GM21515 (cell line): ENCODE measurements at regions not wholly inside any gene's neighbourhood (a gene's known extent, or its start where the extent isn't known, plus 50 kb on each side); places are given as distances from the start of the nearest gene placed in this dataset.

Experiments used
- ATAC-seq: cut with Tn5 transposase; IDR thresholded peaks from one replicate; pipeline ENCODE4 v1.9.1; 2021; ENCODE audit not compliant: unreplicated experiment

DNA sequence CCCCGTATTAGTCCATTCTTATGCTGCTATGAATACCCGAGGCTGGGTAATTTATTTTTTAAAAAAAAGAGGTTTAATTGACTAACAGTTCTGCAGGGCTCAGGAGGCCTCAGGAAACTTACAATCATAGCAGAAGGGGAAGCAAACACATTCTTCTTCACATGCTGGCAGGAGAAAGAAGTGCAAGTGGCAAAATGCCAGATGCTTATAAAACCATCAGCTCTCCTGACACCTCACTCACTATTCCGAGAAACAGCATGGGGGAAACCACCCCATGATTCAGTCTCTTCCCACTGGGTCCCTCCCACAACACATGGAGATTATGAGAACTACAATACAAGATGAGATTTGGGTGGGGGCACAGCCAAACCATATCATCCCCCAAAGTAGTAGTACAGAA lies 2148.5 kb upstream of the PIK3C3 start:
- no peak for ATAC-seq

DNA sequence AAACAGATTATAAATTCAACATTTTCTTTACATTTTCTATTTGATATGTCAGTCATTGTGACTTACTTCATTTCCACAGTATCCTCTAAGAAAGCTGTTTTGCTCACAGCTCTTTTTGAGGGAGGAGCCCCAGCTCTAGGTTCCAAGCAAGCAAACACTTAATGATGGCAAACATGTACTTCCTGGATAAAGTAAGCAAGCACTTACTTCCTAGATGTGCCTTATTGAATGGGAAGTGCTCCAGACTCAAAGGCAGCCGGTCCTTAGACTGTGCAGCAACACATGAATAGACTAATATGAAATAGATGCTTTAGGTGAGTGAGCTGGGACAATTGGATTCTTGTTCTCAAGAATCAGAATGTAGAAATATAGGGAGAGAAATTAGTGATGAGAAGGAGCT lies 2149.8 kb upstream of the PIK3C3 start:
- no peak for ATAC-seq

DNA sequence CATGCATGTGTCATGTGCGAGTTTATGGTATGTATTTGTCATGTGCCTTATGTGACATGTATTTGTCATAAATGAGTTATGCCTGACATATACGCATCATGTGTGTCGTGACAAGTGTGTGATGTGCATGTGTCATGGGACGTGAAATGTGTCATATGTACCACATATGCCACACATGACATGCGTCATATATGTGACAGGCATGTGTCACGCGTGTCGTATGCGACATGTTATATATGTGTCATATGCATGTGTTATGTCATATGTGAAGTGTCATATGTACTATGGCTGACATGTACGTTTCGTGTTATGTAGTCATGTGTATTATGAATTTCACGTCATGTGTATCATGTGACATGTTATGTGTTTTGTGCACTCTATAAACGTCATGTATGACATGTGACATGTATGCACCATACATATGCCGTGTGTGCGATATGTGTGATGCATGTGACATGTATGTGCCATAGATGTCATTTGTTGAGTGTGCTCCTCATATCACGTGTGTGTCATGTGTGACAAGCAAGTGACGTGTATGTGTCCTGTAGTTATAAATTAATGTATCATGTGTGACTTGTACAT lies 2152.3 kb upstream of the PIK3C3 start:
- no peak for ATAC-seq

DNA sequence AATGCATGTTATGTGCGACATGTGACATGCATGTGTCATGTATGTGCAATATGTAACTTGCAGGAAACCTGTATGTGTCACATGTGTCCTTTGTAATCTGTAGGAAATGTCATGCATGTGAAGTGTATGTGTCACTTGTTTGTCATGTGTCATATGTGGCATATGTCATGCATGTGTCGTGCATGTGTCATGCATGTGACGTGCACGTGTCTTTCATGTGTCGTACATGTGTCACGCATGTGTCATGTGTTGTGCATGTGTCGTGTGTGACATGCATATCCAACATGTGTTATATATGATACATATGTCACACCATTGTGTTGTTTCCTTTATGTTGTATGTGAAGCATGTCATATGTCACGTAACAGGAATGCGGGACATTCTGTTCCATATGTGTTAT lies 2153.2 kb upstream of the PIK3C3 start:
- no peak for ATAC-seq

DNA sequence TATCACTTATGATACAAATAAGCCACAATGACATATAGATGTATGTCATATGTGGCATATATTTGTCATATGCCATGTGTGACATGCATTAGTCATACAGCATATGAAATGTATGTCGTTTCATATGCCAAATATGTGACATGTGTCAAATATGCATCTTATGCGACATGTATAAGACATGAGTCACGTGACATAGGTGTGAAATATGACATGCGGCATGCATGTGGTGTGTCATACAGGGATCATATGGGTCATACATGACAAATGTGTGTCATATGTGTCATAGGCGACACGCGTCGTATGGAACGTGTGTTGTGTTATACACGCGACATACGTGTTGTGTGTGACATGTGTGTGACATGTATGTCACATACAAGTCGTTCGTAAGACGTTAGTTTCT lies 2154.0 kb upstream of the PIK3C3 start:
- ATAC-seq, result no peak

DNA sequence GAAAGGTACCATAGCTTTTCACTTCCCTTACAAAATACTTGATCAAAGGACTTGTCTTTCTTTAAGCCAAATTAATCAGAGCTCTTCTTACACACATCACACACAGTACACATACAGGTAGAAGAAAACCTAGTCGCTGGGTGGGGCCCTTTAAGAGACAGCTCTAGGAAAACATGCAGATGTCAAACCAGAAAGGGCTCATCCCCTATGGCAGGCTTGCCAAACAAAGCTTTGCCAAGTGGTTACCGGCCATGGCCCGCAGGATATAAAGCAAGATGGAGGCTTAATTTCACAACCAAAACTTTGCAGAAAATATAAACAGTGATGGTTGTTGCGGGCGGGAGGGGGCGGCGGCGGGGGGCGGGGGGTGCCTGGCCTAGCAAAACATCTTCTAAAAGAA lies 2156.0 kb upstream of the PIK3C3 start:
- no peak for ATAC-seq

DNA sequence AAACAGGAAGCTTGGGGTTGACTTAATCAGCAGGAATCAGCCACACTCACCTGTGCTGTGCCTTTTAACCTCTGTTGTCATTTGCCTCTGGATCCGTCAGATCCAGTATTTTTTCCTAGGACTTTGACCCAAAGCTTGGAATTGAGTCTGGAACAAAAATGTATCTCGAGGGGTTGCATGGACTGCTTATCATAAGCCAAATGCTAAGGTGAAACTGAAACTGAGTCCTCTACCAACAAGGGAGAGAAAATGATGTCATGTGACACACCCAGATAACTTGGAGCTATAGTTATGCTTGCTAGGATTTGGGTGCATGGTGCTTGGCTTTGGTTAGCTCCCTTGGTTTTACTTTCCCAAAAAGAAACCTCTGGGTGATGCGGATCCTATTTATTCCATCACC lies 2158.6 kb upstream of the PIK3C3 start:
- ATAC-seq, result no peak

DNA sequence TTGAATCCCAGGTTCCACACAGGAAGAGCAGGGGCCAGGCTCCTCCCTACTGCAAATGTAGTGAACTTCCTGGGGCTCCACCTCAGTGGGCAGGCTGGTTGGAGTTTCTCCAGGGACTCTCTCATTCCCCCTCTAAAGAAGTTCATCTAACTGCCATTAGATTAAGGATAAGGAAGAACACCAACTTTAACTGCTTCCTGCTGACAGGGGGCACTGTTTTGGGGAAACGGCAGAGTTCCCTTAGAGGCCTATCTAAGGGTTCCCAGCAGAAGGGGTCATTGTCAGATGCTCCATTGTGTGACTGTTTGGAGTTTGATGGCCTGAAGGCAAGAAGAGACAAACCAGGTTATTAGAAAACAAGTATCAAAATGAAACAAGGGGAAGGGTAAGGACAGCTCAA lies 2159.7 kb upstream of the PIK3C3 start:
- no peak for ATAC-seq

DNA sequence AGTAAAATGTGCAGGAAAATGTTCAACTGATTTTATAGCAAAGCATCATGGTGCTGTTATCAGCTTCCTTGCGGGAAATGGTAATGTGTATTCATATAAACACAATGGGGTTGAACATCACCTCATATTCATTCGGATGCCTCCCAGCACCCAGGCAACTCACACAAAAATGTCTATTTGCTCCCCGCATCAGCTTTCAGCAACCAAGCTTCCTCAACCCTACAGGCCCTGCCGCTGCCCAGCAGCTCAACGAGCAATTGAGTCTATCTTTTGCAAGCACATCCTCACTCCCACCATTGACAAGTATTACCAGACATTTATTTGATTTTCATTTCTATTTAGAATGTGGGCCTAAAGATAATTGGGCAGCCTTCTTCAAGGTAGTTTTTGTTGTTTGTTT lies 2161.4 kb upstream of the PIK3C3 start:
- ATAC-seq, result no peak

DNA sequence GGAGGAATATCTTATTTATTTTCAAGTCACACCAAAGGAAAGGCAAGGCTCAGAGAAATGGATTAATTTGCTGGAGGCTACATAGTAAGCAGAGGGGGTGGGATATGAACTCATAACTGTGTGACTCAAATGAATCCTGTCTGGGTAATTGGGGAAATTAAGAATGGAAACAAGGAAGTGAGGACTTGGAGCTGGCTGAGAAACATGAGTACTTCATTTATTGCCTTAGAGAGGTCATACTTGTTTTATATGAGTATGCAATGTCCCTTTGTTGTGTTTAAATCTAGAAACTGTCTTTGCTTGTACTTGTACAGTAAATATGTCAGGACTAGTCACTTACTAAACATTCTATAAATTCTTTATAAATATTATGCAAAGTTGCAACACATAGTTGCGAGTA lies 2166.7 kb upstream of the PIK3C3 start:
- no peak for ATAC-seq

DNA sequence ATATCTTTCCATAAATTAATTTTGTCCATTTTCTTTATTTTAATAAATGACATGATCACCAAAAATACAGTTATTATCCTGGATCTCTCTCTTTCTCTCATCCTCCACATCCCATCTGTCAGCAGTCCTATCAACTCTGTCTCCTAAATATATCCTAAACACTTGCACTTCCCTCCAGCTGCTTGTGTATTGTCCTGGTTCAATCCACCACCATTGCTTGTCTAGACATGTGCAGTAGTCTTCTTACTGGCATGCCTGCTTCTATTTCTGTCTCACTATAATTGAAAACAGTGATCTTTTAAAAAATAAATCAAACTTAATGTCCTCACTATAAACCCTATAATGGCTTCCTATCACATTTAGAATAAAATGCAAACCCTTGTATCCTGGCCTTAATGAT lies 2168.6 kb upstream of the PIK3C3 start:
- no peak for ATAC-seq

DNA sequence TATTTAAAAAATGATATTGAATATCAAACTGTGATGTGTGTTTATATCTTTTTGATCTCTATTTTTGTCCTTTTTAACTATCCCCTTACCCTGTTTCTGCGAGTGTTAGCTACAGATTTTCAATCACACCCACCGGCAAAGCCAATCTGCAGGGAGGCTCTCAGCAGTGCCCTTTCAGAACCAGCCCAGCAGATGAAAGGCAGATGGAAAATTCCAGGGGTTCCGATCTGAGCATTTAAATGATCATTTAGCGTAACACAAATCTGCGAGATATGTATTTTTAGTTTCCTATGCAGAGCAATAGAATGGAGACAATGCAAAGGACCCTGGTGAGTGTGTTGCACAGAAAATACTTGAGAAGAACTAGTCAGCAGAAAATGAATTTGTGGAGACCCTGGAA lies 2170.5 kb upstream of the PIK3C3 start:
- ATAC-seq, result no peak

DNA sequence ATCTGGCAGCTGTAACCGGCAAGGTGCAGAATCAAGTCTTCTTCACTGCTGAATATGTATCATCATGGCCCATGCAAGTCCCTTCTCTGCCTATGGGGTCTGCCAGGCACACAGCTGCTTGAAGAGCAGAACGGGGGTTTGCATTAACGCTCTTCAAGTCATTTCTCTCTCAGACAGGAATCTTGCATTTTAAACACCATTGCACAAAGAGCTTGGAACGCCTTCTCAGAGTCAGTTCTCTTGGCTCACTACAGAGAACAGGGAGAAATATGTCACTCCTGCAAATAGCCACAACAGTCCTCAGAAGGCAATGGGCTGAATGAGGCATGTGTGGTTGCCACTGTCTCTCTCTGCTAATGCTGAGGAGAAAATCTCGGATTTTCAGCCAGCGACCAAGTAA lies 2173.5 kb upstream of the PIK3C3 start:
- ATAC-seq, result no peak

DNA sequence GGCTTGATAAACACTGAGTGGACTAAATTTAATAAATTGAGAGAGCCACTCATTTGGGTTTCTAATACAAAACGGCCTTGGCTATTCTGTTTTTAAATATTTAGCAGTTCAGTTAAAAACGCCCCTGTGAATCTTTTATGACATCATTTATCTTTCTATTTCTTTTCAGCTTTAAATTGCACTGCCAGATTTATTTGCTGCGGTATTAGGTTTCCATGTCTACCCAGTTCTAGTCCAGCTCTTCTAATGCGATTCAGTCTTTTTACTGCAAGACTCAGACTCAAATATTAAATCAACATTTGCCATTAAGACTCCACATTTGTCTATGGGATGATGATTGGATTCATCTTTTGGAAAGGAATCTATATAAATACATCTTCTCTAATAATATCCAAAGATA lies 2174.3 kb upstream of the PIK3C3 start:
- ATAC-seq, result no peak

DNA sequence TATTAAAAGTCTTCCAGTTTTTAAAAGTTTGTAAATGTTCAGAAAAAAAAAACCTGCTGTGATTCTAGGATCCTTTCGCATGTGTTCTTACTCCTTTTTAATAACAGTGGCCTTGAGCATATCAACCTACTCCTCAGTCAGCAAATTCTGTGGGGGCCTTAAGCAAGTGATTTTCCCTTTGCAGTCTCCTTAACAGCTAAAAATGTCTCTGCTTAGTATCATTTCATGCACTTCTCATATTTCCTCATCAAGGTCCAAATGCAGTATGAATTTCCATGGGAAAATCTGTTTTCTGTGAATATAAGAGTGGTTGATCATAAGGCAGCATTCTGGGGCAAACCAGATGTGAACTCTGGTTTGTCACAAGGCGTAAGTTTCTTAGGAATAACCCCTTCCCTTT lies 2175.1 kb upstream of the PIK3C3 start:
- ATAC-seq, result no peak

DNA sequence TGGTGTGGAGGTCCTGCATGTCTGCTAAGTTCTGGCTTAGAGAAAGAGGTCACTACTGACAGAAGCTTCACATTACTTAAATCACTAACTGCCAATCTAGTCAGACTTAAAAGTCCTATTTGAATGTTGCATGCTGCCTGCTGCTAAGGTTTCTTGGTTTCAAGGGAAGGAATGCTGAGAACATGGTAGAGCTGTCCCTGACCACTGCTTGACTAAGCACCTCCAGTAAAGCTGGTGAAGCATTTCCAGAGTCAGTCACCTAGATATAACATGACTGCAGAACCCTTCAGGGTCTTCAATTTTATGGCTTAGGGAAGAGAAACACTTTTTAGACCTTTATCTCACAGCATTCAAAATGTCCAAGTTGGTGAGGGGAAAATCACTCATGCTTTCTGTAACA lies 2178.3 kb upstream of the PIK3C3 start:
- no peak for ATAC-seq

DNA sequence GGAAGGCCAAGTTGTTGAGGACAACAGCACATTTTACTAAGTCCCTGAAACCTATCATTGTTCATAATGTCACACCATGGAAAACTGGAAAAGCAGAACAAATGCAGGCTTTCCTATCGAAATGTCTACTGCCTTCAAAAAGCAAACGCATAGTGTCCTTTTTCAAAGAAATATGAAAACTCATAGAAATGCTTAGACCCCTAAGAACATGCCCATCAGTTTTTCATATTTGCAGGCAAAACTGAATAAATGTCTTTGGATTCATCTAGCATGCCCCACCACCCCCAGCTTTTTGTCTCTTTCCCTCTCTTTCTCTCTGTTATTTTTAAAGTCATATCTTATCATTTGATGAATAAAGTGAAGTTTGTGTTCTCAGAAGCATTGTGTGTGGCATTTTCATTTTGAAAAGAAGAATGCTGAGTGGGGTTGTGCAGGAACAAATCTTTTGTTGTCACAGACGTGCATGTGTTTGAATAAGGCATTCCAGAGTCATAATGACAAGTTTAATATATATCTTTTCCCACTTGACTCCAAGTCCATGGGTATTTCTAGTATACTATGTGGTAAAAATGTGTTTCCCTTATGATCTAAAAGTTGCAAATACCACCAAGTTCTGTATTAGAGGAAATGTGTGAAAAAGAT lies 2180.0 kb upstream of the PIK3C3 start:
- no peak for ATAC-seq

DNA sequence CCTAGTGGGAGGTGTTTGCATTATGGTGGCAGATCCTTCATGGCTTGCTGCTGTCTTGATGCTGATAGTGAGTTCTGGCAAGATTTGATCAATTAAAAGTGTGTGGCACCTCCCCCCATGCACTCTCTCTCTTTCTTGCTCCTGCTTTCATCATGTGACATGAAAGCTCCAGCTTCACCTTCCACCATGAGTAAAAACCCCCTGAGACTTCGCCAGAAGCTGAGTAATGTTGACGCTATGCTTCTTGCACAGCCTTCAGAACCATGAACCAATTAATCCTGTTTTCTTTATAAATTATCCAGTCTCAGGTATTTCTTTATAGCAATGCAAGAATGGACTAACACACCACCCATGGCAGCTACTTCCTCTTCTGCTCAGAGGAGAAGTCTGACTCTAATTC lies 2181.4 kb upstream of the PIK3C3 start:
- no peak for ATAC-seq

DNA sequence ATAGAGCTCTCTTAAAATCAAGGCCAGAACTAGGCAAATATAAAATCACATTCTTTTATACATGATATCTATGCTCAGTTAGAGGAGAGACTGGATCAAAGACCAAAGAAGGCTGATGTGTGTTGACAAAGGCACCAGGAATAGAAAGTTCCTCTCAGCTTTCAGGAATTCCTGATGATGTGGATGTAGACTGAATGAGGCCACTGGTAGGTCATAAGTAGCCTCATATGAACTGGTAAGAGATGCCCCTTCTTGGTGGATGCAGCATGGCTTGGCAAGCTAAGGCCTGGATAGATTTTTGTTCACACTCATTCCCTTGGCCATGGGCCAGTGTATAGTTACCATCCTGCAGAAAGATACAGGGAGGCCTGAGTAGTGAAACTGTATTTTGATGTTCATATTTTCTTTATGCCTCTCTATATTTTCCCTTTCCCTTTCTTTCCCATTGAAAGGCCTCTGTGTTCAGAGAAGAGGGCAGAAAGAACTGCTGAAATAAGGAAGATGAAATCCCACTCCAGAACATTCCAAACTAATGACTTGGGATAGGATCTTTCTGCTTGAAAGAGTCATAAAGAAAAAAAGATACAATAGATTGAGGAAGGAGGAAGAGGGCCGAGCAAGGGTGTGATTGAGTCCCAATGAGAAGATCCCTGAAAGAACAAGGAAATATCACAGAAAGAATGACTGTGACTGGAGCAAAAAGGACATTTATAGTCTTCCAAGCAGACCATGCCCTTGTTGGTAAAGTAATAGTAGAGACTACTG lies 2182.7 kb upstream of the PIK3C3 start:
- no peak for ATAC-seq

DNA sequence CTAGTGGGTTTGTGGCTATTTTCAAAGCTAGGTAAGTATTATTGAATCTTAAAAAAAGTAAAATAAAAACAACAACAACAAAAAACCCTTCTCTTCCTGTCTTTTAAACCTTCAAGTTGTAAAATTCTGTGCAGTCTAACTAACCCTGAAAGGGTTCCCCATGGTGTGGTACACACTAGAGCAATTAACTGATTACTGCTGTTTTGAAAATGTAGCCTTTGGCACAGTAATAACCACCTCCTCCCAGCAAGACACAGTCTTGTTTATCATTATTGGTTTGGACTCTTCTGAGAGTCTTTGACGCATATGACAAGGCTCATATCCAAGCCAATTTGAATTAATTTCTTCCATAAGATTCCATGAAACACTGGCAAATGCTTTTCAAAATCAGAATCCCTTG lies 2184.6 kb upstream of the PIK3C3 start:
- ATAC-seq, result no peak

DNA sequence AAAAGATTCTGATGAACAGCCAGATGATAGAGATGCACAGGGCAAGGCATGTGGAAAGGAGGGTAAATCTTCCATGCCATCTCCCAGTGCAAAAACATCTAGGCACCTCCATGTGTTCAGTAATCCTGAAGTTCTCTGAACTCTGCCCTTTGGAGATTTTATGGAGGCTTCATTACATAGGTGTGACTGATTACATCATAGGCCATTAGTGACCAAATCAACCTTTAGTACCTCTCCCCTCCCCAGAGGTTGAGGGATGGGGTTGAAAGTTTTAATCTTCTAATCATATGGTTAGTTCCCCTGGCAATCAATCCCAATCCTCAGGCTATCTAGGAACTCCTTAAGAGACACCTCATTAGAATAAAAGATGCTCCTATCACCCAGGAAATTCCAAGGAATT lies 2190.2 kb upstream of the PIK3C3 start:
- no peak for ATAC-seq

DNA sequence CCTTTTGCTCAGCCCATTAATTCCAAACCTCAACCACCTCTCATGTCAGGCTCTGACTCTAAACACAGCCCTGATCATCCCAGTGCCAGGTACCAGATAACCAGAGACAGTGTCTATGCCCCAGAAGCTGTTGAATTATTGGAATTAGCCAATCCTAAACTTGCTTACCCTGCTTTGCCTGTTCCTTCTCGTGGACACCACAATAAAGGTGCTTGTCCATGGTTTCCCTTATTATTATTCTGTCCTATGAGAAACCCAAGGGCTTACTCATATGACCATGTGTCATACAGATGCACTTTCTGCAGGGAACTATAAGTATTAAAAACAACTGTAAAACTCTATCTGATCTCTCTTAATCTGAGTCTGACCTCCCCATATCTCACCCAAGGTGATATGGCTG lies 2193.8 kb upstream of the PIK3C3 start:
- no peak for ATAC-seq

DNA sequence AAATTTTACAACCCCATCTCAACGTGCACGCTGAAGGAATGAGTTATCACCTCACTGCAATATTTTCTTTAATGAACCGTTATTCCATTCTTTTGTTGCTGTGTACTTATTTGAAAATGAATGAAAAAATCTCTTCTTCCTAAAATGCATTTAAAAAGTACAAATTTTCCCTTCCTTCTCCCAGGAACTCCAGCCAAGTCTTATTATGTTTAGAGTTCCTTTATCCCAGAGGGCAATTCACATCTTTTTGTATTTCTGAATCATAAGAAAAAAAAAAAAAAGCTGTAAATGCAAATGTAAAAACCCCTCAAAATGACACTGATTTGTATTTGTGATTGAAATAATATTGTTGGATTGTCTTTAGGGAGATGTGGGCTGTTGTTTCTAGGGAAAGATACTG lies 2194.3 kb upstream of the CELF4 start:
- no peak for ATAC-seq
